ENCODE measurements at regions not wholly inside any gene's neighbourhood (a gene's known extent, or its start where the extent isn't known, plus 50 kb on each side); places are given as distances from the start of the nearest gene placed in this dataset.

DNA sequence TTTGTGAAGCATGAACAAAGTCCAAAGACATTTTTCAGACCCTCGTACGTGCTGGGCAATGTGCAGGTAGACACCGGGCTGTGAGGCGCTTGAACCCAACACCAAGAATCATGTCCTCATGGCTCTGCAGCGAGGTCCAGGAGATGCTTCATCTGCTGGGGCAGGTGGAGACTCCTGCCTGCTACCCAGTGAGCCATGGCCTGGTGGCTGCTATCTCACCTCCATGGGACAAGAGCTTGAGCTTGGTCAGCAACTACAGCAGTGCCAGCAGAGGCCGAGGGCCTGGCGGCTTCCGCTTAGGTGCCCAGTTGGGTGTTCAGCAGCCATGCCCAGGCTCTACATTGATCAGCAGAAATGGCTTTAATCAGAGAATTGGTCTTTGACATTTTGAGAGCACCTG is 281.0 kb upstream of the HS6ST1 start:
- no peak for TF ChIP-seq TCF7 (CRISPR knock-in tag; IDR thresholded peaks at IDR 0.05; ENCODE audit: low read depth)
- TF ChIP-seq, protein P1, sequence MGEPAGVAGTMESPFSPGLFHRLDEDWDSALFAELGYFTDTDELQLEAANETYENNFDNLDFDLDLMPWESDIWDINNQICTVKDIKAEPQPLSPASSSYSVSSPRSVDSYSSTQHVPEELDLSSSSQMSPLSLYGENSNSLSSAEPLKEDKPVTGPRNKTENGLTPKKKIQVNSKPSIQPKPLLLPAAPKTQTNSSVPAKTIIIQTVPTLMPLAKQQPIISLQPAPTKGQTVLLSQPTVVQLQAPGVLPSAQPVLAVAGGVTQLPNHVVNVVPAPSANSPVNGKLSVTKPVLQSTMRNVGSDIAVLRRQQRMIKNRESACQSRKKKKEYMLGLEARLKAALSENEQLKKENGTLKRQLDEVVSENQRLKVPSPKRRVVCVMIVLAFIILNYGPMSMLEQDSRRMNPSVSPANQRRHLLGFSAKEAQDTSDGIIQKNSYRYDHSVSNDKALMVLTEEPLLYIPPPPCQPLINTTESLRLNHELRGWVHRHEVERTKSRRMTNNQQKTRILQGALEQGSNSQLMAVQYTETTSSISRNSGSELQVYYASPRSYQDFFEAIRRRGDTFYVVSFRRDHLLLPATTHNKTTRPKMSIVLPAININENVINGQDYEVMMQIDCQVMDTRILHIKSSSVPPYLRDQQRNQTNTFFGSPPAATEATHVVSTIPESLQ (CRISPR knock-in tag; IDR thresholded peaks at IDR 0.05): no peak
- TF ChIP-seq, protein P2, sequence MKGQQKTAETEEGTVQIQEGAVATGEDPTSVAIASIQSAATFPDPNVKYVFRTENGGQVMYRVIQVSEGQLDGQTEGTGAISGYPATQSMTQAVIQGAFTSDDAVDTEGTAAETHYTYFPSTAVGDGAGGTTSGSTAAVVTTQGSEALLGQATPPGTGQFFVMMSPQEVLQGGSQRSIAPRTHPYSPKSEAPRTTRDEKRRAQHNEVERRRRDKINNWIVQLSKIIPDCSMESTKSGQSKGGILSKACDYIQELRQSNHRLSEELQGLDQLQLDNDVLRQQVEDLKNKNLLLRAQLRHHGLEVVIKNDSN (CRISPR knock-in tag; IDR thresholded peaks at IDR 0.05): no peak
- TF ChIP-seq MXD4 (CRISPR knock-in tag; IDR thresholded peaks at IDR 0.05; ENCODE audit: borderline replicate concordance): no peak
- no peak for TF ChIP-seq SOX15 (CRISPR knock-in tag; IDR thresholded peaks at IDR 0.05)
- no peak for DNase-seq (ENCODE audit: low spot score)
- Mint-ChIP-seq H3K27ac (no peak overlapping the region), H3K4me3 (no peak overlapping the region), H3K36me3 (no peaks in the 10 kb centered on the region), H3K27me3 (ENCODE audit: low read depth) (no peaks in the 10 kb centered on the region), H3K4me1 (peaks cover 4% of the 10 kb centered on the region), H3K9me3 (no peaks in the 10 kb centered on the region)
- CTCF ChIA-PET: no interaction called here
- no peak for ATAC-seq
- POLR2A ChIA-PET: no interaction called here

DNA sequence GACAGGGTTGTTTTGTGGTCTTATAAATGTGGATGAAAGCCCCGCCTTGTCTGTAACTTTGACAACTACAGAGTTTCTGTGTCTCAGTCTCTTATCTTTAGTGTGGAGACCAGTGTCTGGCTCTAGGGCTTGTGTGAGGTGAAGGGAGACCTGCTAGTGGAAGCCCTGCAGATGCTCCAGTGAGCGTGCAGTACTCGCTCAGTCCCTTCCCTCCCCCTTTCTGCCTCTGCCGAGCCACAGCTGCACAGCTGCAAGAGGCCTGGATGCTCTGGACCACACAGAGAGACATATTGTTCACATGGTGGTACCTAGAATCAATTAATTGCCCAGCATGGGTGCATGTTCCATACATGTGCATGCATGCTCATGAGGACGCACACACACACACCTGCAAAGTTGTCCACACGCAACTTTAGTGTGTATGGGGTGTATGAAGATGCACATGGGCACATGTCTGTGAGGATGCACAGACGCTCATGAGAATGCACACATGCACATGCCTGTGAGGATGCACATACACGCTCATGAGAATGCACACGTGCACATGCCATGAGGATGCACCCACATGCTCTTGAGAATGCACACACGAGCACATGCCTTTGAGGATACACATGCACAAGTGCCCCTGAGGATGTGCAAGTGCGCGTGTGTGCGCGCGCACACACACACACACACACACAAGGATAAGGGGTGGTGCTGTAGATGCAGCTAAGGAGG is 282.1 kb upstream of the HS6ST1 start:
- Mint-ChIP-seq H3K4me1 (no peaks in the 10 kb centered on the region), H3K27ac (no peak overlapping the region), H3K4me3 (no peak overlapping the region), H3K36me3 (no peaks in the 10 kb centered on the region), H3K27me3 (ENCODE audit: low read depth) (no peaks in the 10 kb centered on the region), H3K9me3 (no peaks in the 10 kb centered on the region)
- ChIA-PET CTCF (no interaction called here), POLR2A (no interaction called here)
- DNase-seq (ENCODE audit: low spot score) (no peak), ATAC-seq (no peak)
- TF ChIP-seq CBFB (CRISPR knock-in tag; IDR thresholded peaks at IDR 0.05; ENCODE audit: low read depth) (no peak), CREM (CRISPR knock-in tag; IDR thresholded peaks at IDR 0.05) (no peak), TEAD1 (CRISPR knock-in tag; IDR thresholded peaks at IDR 0.05) (no peak), ZNF138 (CRISPR knock-in tag; conservative IDR thresholded peaks at IDR 0.05) (no peak), OVOL2 (CRISPR knock-in tag; IDR thresholded peaks at IDR 0.05; ENCODE audit: borderline replicate concordance) (no peak), FOXK1 (CRISPR knock-in tag; IDR thresholded peaks at IDR 0.05) (no peak), PRRX2 (CRISPR knock-in tag; IDR thresholded peaks at IDR 0.05) (no peak), SOX15 (CRISPR knock-in tag; IDR thresholded peaks at IDR 0.05) (no peak)
- TF ChIP-seq, protein P3, sequence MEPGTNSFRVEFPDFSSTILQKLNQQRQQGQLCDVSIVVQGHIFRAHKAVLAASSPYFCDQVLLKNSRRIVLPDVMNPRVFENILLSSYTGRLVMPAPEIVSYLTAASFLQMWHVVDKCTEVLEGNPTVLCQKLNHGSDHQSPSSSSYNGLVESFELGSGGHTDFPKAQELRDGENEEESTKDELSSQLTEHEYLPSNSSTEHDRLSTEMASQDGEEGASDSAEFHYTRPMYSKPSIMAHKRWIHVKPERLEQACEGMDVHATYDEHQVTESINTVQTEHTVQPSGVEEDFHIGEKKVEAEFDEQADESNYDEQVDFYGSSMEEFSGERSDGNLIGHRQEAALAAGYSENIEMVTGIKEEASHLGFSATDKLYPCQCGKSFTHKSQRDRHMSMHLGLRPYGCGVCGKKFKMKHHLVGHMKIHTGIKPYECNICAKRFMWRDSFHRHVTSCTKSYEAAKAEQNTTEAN (CRISPR knock-in tag; IDR thresholded peaks at IDR 0.05): no peak
- TF ChIP-seq, protein P1 (CRISPR knock-in tag; IDR thresholded peaks at IDR 0.05): no peak
- TF ChIP-seq, protein P4, sequence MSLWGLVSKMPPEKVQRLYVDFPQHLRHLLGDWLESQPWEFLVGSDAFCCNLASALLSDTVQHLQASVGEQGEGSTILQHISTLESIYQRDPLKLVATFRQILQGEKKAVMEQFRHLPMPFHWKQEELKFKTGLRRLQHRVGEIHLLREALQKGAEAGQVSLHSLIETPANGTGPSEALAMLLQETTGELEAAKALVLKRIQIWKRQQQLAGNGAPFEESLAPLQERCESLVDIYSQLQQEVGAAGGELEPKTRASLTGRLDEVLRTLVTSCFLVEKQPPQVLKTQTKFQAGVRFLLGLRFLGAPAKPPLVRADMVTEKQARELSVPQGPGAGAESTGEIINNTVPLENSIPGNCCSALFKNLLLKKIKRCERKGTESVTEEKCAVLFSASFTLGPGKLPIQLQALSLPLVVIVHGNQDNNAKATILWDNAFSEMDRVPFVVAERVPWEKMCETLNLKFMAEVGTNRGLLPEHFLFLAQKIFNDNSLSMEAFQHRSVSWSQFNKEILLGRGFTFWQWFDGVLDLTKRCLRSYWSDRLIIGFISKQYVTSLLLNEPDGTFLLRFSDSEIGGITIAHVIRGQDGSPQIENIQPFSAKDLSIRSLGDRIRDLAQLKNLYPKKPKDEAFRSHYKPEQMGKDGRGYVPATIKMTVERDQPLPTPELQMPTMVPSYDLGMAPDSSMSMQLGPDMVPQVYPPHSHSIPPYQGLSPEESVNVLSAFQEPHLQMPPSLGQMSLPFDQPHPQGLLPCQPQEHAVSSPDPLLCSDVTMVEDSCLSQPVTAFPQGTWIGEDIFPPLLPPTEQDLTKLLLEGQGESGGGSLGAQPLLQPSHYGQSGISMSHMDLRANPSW (CRISPR knock-in tag; conservative IDR thresholded peaks at IDR 0.05; ENCODE audit: low read depth): no peak
